HepG2 (cell line): ENCODE measurements at regions not wholly inside any gene's neighbourhood (a gene's known extent, or its start where the extent isn't known, plus 50 kb on each side); places are given as distances from the start of the nearest gene placed in this dataset.

Experiments
- MTA3 ChIP-seq: sonication (generic); formaldehyde crosslinking; IDR thresholded peaks from 2 replicates; pipeline ENCODE4 v1.4.0; 2020; ENCODE audit warnings: missing genetic modification reagents
- ONECUT2 ChIP-seq: sonication (generic); formaldehyde crosslinking; IDR thresholded peaks from 2 replicates; pipeline ENCODE4 v1.4.0; 2020; ENCODE audit warnings: missing genetic modification reagents
- RAD51 ChIP-seq: fragments of 450-650 bp; IDR thresholded peaks from 2 replicates; pipeline ENCODE4 v1.6.1; 2016; ENCODE audit warnings: borderline replicate concordance
- ZNF670 ChIP-seq: sonication (generic); formaldehyde crosslinking; IDR thresholded peaks from 2 replicates; pipeline ENCODE4 v1.8.0; 2022; ENCODE audit warnings: mild to moderate bottlenecking, missing genetic modification reagents, borderline replicate concordance
- ZNF766 ChIP-seq: sonication (generic); formaldehyde crosslinking; IDR thresholded peaks from 2 replicates; pipeline ENCODE4 v1.5.0; 2020; ENCODE audit warnings: missing genetic modification reagents, borderline replicate concordance
- TF ChIP-seq, protein P1 (sequence below): sonication (generic); formaldehyde crosslinking; IDR thresholded peaks from 2 replicates; pipeline ENCODE4 v1.5.0; 2020; ENCODE audit warnings: mild to moderate bottlenecking, missing genetic modification reagents, moderate library complexity

GRCh38 chr13:22961835-22962537 is 218.8 kb upstream of the SGCG start:
- TF ChIP-seq RAD51 (no peak), ZNF670 (CRISPR knock-in tag) (no peak), ZNF766 (CRISPR knock-in tag) (no peak), ONECUT2 (CRISPR knock-in tag) (no peak), MTA3 (CRISPR knock-in tag) (no peak)
- TF ChIP-seq, protein P1, sequence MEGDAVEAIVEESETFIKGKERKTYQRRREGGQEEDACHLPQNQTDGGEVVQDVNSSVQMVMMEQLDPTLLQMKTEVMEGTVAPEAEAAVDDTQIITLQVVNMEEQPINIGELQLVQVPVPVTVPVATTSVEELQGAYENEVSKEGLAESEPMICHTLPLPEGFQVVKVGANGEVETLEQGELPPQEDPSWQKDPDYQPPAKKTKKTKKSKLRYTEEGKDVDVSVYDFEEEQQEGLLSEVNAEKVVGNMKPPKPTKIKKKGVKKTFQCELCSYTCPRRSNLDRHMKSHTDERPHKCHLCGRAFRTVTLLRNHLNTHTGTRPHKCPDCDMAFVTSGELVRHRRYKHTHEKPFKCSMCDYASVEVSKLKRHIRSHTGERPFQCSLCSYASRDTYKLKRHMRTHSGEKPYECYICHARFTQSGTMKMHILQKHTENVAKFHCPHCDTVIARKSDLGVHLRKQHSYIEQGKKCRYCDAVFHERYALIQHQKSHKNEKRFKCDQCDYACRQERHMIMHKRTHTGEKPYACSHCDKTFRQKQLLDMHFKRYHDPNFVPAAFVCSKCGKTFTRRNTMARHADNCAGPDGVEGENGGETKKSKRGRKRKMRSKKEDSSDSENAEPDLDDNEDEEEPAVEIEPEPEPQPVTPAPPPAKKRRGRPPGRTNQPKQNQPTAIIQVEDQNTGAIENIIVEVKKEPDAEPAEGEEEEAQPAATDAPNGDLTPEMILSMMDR (CRISPR knock-in tag): no peak
